Pancreas (tissue), 10 donors: ENCODE measurements at regions not wholly inside any gene's neighbourhood (a gene's known extent, or its start where the extent isn't known, plus 50 kb on each side); places are given as distances from the start of the nearest gene placed in this dataset.

Source experiments
- ATAC-seq, 4 donors: fragments of 200-7000 bp; cut with Tn5 transposase; one replicate each; pipeline versions ENCODE4 v1.8.0 to v1.9.1; 2020; ENCODE audit warnings: mild to moderate bottlenecking in 4 of 4, moderate library complexity in 4 of 4
- DNase-seq, 6 donors: peaks; one replicate each; pipeline ENCODE4 v3.0.0-alpha.2; 2020
- FAIRE-seq: peaks from 2 replicates; lab custom pipeline; 2012; peaks lifted over from hg19 to GRCh38; lab: Jason Lieb, UNC
- H3K27ac ChIP-seq, 4 donors: fragments of 200-600 bp; sonication (generic); 1 replicate in 3 of 4; 2 replicates in 1 of 4; pipeline versions ENCODE4 v1.5.0 to v1.8.0; 2020
- H3K27me3 ChIP-seq, 4 donors: fragments of 200-600 bp; one replicate each; pipeline ENCODE4 v1.8.0; 2021
- H3K36me3 ChIP-seq, 3 donors: fragments of 200-600 bp; sonication (generic) in 1 of 3; one replicate each; pipeline versions ENCODE4 v1.5.0 to v1.8.0; 2020 to 2021
- H3K4me1 ChIP-seq, 3 donors: fragments of 200-600 bp; one replicate each; pipeline ENCODE4 v1.8.0; 2021
- H3K4me3 ChIP-seq, 4 donors: fragments of 200-600 bp; sonication (generic) in 2 of 4; one replicate each; pipeline versions ENCODE4 v1.5.0 to v1.8.0; 2020 to 2021
- H3K9me3 ChIP-seq, 4 donors: fragments of 200-600 bp; one replicate each; pipeline ENCODE4 v1.8.0; 2021
- WGBS, 2 donors: extraction: QIAGEN DNeasy Blood & Tissue Kit; methylation state at CpG; one replicate each; pipeline ENCODE4 v1.1.7; 2013; 5-methylcytosine and 5-hydroxymethylcytosine counted together
- intact Hi-C, 3 donors: fragments of 100-400 bp; cut with DNase I; formaldehyde crosslinking; loops; one replicate each; pipeline versions ENCODE4 v1.11.1 to v1.14.2; 2022
- TF ChIP-seq, protein P1 (sequence below), 4 donors: fragments of 200-600 bp; sonication (generic) in 3 of 4; IDR thresholded peaks; one replicate each; pipeline versions ENCODE4 v1.5.0 to v1.8.0; 2021; ENCODE audit warnings: antibody characterized with exemption in 4 of 4
- donor health status: healthy with polysubstance abuse.
- donor health status: DM: no; HTN: no; CAD: no; lungs with moderate emphysema.
- donor health status: DM: no; HTN: no; CAD: no.
- donor health status: control.
- donor health status: control.
- donor health status: Bipolar disorder and iron deficiency.
- donor health status: DM: yes; HTN: yes; CAD: no.
- donor health status: DM: no; HTN: no; CAD: no.
- donor health status: DM: no; HTN: no; CAD: no.
- donor health status: DM: yes; HTN: yes; CAD: no.

DNA sequence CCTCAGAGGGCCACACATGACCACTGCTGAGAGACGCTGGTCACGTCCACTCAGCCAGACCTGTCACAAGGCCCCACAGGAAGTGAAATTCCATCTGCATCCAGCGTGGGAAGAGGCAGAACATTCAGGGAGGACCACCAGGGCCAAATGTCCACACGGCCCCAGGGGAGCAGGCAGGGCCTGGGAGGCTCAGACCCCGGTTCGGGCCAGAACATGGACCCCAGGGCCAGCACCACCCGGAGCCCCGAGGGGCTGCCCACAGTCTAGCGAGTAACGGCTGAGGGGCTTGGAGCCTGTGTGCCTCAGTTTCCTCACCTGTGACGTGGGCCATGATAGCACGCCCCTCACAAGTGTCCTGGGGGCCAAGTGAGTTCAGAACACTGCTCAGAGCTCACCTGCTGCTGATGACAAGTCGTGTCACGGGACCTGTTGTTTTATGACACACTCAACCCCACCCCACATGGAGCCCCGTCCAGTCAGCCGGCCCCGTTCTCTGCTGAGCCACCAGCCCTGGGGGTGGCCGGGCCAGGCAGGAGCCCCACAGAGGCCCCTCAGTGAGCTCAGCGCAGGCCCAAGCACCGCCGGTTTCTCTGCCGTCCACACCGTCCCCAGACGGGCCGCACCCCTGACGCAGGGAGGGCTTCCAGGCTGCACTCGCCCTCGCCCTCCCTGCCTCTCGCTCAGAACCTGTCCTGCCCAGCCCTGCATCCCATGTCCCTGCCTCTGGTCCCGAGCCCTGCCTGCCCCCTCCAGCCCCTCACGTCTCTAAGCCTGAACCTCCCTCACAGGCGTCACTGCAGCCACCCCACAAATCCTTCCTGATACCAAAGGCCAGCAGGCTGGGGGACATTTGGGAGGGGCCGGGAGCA is 79.5 kb upstream of the GALNT9 start:
- TF ChIP-seq, protein P1, sequence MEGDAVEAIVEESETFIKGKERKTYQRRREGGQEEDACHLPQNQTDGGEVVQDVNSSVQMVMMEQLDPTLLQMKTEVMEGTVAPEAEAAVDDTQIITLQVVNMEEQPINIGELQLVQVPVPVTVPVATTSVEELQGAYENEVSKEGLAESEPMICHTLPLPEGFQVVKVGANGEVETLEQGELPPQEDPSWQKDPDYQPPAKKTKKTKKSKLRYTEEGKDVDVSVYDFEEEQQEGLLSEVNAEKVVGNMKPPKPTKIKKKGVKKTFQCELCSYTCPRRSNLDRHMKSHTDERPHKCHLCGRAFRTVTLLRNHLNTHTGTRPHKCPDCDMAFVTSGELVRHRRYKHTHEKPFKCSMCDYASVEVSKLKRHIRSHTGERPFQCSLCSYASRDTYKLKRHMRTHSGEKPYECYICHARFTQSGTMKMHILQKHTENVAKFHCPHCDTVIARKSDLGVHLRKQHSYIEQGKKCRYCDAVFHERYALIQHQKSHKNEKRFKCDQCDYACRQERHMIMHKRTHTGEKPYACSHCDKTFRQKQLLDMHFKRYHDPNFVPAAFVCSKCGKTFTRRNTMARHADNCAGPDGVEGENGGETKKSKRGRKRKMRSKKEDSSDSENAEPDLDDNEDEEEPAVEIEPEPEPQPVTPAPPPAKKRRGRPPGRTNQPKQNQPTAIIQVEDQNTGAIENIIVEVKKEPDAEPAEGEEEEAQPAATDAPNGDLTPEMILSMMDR (IDR thresholded peaks at IDR 0.05) = no peak
- DNase-seq (peak in 2 of 6 donors; percentile 15 to 54), FAIRE-seq (no peak), ATAC-seq (no peak)
- intact Hi-C loops = loop anchor here in 2 of 3 donors (10.0 kb wide), 2 partner anchors 126 to 216 kb away; no protein-coding TSS in a partner anchor
- H3K4me3 ChIP-seq = no peak overlapping the region
- H3K27me3 ChIP-seq = no peaks in the 10 kb centered on the region
- no peak overlapping the region for H3K27ac ChIP-seq
- no peaks in the 10 kb centered on the region for H3K9me3 ChIP-seq
- WGBS, 2 donors = 67% methylated on average over 32 to 33 of the region's 33 CpGs
- H3K36me3 ChIP-seq = no peaks in the 10 kb centered on the region
- no peaks in the 10 kb centered on the region for H3K4me1 ChIP-seq

DNA sequence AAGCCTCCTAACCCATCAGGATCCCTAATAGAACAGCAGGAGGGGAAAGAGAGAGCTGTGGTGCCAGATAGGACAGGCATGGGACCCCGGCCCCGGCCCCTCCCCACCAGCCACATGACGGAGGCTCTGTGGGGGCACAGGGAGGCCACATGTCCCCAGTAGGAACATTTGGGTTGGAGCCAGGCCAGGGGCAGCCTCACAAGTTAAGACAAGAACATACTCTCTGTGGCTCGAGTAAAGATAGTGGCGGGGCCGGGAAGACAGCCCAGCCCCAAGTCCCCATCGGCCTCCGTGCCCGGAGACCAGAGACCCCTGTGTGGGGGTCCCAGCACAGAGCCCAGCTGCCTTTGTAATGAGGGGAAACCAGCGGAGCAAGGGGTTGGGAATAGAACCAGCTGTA is 78.6 kb upstream of the GALNT9 start:
- WGBS, 2 donors = 58 to 67% methylated on average over 10 of the region's 10 CpGs
- no peaks in the 10 kb centered on the region for H3K27me3 ChIP-seq
- no peak for FAIRE-seq
- intact Hi-C loops = loop anchor here in 2 of 3 donors (10.0 kb wide), 2 partner anchors 127 to 217 kb away; no protein-coding TSS in a partner anchor
- H3K9me3 ChIP-seq = no peaks in the 10 kb centered on the region
- no peak overlapping the region for H3K4me3 ChIP-seq
- H3K36me3 ChIP-seq = no peaks in the 10 kb centered on the region
- no peaks in the 10 kb centered on the region for H3K4me1 ChIP-seq
- no peak overlapping the region for H3K27ac ChIP-seq
- TF ChIP-seq, protein P1 (IDR thresholded peaks at IDR 0.05) = no peak
- ATAC-seq = no peak
- DNase-seq = peak in 2 of 6 donors; percentile 39 to 60

DNA sequence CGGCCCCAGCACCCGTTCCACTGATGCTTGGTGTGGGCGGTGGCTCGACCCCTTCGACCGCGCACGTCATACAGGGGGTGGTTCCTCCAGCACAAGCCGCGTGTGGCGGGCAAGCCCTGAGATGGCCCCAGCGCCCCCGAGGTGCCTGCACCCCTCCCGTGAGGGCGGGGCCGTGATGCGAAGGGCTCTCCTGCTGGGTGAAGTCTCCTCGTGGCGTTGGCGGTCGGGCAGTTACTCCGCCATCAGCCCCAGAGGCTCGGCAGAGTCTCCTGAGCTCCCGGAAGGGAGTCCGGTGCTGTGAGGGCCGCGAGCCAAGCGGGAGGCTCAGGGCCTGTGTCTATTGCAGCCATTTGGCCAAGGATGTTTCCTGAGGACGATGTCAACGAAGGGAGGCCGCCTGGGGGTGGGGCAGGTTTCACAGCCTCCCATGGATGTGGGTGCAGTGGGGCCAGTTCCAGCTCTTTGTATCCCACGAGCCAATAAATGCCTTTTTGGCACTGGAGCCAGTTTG is 78.1 kb upstream of the GALNT9 start:
- DNase-seq (no peak), ATAC-seq (no peak), FAIRE-seq (no peak)
- H3K9me3 ChIP-seq = no peaks in the 10 kb centered on the region
- intact Hi-C loops = loop anchor here in 2 of 3 donors (10.0 kb wide), 2 partner anchors 127 to 217 kb away; no protein-coding TSS in a partner anchor
- 59 to 62% methylated on average over 32 of the region's 32 CpGs for WGBS, 2 donors
- no peaks in the 10 kb centered on the region for H3K27me3 ChIP-seq
- H3K4me1 ChIP-seq = no peaks in the 10 kb centered on the region
- no peak overlapping the region for H3K27ac ChIP-seq
- H3K4me3 ChIP-seq = no peak overlapping the region
- no peaks in the 10 kb centered on the region for H3K36me3 ChIP-seq
- TF ChIP-seq, protein P1 (IDR thresholded peaks at IDR 0.05) = no peak

DNA sequence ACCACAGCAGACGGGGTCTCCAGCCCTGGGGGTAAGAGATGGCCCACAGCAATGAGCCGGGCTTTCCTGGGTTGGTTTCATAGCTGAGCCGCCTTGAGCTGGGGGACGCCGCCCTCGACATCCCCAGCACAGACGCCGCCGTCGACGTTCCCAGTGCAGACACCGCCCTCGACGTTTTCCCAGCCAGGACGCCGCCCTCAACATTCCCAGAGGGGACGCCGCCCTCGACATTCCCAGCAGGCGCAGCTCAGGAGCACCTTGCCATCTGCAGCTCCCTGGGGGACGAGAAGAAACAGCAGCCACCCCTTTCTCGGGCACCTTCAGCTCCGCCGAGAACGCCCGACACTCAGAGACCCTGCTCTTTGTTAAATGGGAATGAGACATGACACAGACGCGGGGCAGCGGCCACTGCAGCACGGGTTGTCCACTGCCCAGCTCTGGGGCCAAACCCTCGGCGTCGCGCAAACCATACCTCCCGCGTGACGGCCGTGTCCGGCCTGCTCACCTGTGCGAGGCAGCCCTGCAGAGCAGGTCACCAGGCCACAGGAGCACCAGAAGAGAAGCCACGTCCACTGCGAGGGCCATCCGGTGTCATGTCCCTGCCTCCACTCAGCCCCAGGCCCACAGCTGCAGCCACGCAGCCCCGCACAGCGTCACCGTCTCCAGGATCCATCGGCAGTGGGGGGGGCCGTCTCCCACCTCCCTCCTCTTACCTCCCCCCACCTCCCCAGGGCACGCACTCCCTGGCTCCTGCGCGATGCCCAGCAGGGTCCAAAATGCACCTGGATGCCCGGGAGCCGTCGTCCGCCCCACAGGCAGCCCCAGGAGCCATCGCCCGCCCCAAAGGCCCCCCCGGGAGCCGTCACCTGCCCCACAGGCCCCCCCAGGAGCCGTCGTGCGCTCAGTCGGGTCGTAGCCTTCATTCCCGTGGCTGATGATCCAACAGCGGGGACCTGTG is 77.4 kb upstream of the GALNT9 start:
- Histone ChIP-seq H3K27ac (no peak overlapping the region), H3K27me3 (no peaks in the 10 kb centered on the region), H3K4me3 (no peak overlapping the region), H3K9me3 (no peaks in the 10 kb centered on the region), H3K36me3 (no peaks in the 10 kb centered on the region), H3K4me1 (no peaks in the 10 kb centered on the region)
- peak in 2 of 6 donors; percentile 27 to 67 for DNase-seq
- 67 to 71% methylated on average over 67 of the region's 67 CpGs for WGBS, 2 donors
- TF ChIP-seq, protein P1 (IDR thresholded peaks at IDR 0.05) = no peak
- no peak for FAIRE-seq
- ATAC-seq = no peak
- intact Hi-C loops = loop anchor here in 2 of 3 donors (10.0 kb wide), 2 partner anchors 128 to 218 kb away; no protein-coding TSS in a partner anchor
